ENCODE measurements at regions not wholly inside any gene's neighbourhood (a gene's known extent, or its start where the extent isn't known, plus 50 kb on each side); places are given as distances from the start of the nearest gene placed in this dataset.

GRCh38 chr6:170160031-170160627 lies 130.7 kb downstream of the DLL1 start:
- no peak for ATAC-seq

- ATAC-seq: no peak
Measured at GRCh38 chr6:170159022-170159965, 131.6 kb downstream of the DLL1 start.

- no peak for ATAC-seq
Measured at GRCh38 chr6:170158296-170159021, 132.4 kb downstream of the DLL1 start.

- ATAC-seq: no peak
Measured at GRCh38 chr6:170157567-170158218, 133.2 kb downstream of the DLL1 start.

GRCh38 chr6:170156448-170157375 lies 134.2 kb downstream of the DLL1 start:
- ATAC-seq: no peak

GRCh38 chr6:170155464-170156196 lies 135.2 kb downstream of the DLL1 start:
- ATAC-seq: no peak

GRCh38 chr6:170153436-170154319 lies 137.2 kb downstream of the DLL1 start:
- peak; percentile 16 for ATAC-seq

GRCh38 chr6:170152989-170153388 lies 137.9 kb downstream of the DLL1 start:
- peak; percentile 70 for ATAC-seq

- peak; percentile 70 for ATAC-seq
Measured at GRCh38 chr6:170152124-170152926, 138.6 kb downstream of the DLL1 start.

GRCh38 chr6:170151804-170152123 lies 139.1 kb downstream of the DLL1 start:
- no peak for ATAC-seq

GRCh38 chr6:170151321-170151771 lies 139.5 kb downstream of the DLL1 start:
- no peak for ATAC-seq

GRCh38 chr6:170150590-170150945 lies 140.3 kb downstream of the DLL1 start:
- no peak for ATAC-seq

GRCh38 chr6:170149681-170150589 lies 140.9 kb downstream of the DLL1 start:
- ATAC-seq: no peak

GRCh38 chr6:170148709-170149470 lies 142.0 kb downstream of the DLL1 start:
- ATAC-seq: no peak

GRCh38 chr6:170147832-170148708 lies 142.8 kb downstream of the DLL1 start:
- ATAC-seq: no peak

Measured in esophagus mucosa (tissue), 1 donor.